Activated CD4-positive, alpha-beta T cell treated with anti-CD3 and anti-CD28 coated beads for 36 hours (primary cell): ENCODE measurements at regions not wholly inside any gene's neighbourhood (a gene's known extent, or its start where the extent isn't known, plus 50 kb on each side); places are given as distances from the start of the nearest gene placed in this dataset. TPM values are rescaled to one million over a fixed set of nuclear protein-coding genes. Genes with fewer than 3 reads are reported as not detected.

ENCODE experiments used
- ATAC-seq: fragments of 200-7000 bp; cut with Tn5 transposase; one replicate; pipeline ENCODE4 v1.10.0; 2021; ENCODE audit warnings: mild to moderate bottlenecking, moderate library complexity
- CTCF ChIA-PET: fragments of 350-600 bp; sonication (Branson Sonifier 250); formaldehyde crosslinking; loops from one replicate; lab custom pipeline; 2021; ENCODE audit warnings: antibody characterized with exemption; lab: Charles Lee
- POLR2A ChIA-PET: fragments of 350-600 bp; sonication (Branson Sonifier 250); formaldehyde crosslinking; loops from one replicate; lab custom pipeline; 2021; ENCODE audit warnings: antibody characterized with exemption, inconsistent platforms; lab: Charles Lee
- DNase-seq: peaks from one replicate; pipeline ENCODE4 v3.0.0-alpha.2; 2020
- H3K27ac Mint-ChIP-seq: one replicate; pipeline ENCODE4 v1.8.0; 2021; ENCODE audit warnings: mixed read lengths
- H3K27me3 Mint-ChIP-seq: one replicate; pipeline ENCODE4 v1.8.0; 2021; ENCODE audit warnings: mixed read lengths
- H3K36me3 Mint-ChIP-seq: one replicate; pipeline ENCODE4 v1.8.0; 2021; ENCODE audit warnings: low read depth, mixed read lengths
- H3K4me1 Mint-ChIP-seq: one replicate; pipeline ENCODE4 v1.8.0; 2021; ENCODE audit warnings: mixed read lengths
- H3K4me3 Mint-ChIP-seq: one replicate; pipeline ENCODE4 v1.8.0; 2021; ENCODE audit warnings: mild to moderate bottlenecking, moderate library complexity, mixed read lengths
- H3K9me3 Mint-ChIP-seq: one replicate; pipeline ENCODE4 v1.8.0; 2021; ENCODE audit warnings: low read depth, mixed read lengths
- intact Hi-C, 2 experiments: fragments of 100-400 bp; cut with DNase I in 1 of 2; cut with micrococcal nuclease in 1 of 2; formaldehyde crosslinking; loops; one replicate each; pipeline versions ENCODE4 v1.14.2 to v1.15.1; 2022 to 2024; cut with DNase I, micrococcal nuclease
- microRNA-seq: library from miRNA; unstranded; fragments of <30 nt; microRNA quantifications from one replicate; pipeline ENCODE4 v1.2.0, GENCODE V29; 2021; ENCODE audit warnings: borderline replicate concordance

- CTCF ChIA-PET: interaction anchor here (1.0 kb wide), 1 partner anchor 849 kb away, joined by 3 read pairs; no protein-coding TSS in a partner anchor
- H3K9me3 Mint-ChIP-seq: no peaks in the 10 kb centered on the region
Observed at GRCh38 chr1:37423810-37424209, 50.6 kb upstream of the ZC3H12A start.

GRCh38 chr1:37424523-37424922, 49.9 kb upstream of the ZC3H12A start:
- intact Hi-C loops: no loop called here
- ATAC-seq (no peak), DNase-seq (no peak)
- CTCF ChIA-PET: interaction anchor here (1.0 to 1.6 kb wide), 2 partner anchors 10 to 850 kb away, joined by 3 to 7 read pairs; no protein-coding TSS in a partner anchor
- H3K27ac Mint-ChIP-seq: no peak overlapping the region
- H3K4me1 Mint-ChIP-seq: no peaks in the 10 kb centered on the region
- no peaks in the 10 kb centered on the region for H3K36me3 Mint-ChIP-seq
- no peaks in the 10 kb centered on the region for H3K27me3 Mint-ChIP-seq
- POLR2A ChIA-PET: interaction anchor here (0.6 kb wide), 2 partner anchors 110 to 312 kb away, joined by 3 read pairs; no protein-coding TSS in a partner anchor
- no peaks in the 10 kb centered on the region for H3K9me3 Mint-ChIP-seq
- H3K4me3 Mint-ChIP-seq: no peak overlapping the region

More at GRCh38 chr1:37423810-37424209, 50.6 kb upstream of the ZC3H12A start:
- H3K4me1 Mint-ChIP-seq: no peaks in the 10 kb centered on the region
- intact Hi-C loops: no loop called here
- no peak for DNase-seq
- no peak overlapping the region for H3K4me3 Mint-ChIP-seq
- ATAC-seq: no peak
- H3K36me3 Mint-ChIP-seq: no peaks in the 10 kb centered on the region
- H3K27ac Mint-ChIP-seq: no peak overlapping the region
- H3K27me3 Mint-ChIP-seq: no peaks in the 10 kb centered on the region
- POLR2A ChIA-PET: no interaction called here

Small RNA genes in the stretch of these regions (microRNA-seq; reads per million reads assigned to microRNA genes)
- gene MIR4255: not detected
